NCI-H748 (cell line): ENCODE measurements at regions not wholly inside any gene's neighbourhood (a gene's known extent, or its start where the extent isn't known, plus 50 kb on each side); places are given as distances from the start of the nearest gene placed in this dataset.

Experiments
- DNase-seq: peaks from one replicate; lab custom pipeline; 2025; ENCODE audit not compliant: unreplicated experiment; lab: John Stamatoyannopoulos, UW

DNA sequence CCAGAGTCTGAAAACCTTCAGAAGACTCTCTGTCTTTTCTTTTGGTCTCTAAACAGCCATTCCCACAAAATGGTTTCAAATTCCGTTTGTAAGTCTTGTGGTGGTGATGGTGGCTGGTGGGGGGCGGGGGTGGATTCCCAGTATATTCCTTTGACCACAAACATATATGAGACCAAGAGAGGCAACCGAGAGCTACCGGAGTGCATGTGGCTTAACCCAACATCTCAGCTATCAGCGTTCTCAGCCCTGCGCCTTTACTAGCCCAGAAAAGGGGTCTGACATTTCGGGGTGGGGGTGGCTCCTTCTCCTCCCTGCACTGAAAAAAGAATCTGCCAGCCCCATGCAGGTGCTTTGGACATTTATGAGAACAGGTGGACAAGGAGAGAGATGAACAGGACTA is 621.1 kb downstream of the ACTR3B start:
- DNase-seq = no peak

DNA sequence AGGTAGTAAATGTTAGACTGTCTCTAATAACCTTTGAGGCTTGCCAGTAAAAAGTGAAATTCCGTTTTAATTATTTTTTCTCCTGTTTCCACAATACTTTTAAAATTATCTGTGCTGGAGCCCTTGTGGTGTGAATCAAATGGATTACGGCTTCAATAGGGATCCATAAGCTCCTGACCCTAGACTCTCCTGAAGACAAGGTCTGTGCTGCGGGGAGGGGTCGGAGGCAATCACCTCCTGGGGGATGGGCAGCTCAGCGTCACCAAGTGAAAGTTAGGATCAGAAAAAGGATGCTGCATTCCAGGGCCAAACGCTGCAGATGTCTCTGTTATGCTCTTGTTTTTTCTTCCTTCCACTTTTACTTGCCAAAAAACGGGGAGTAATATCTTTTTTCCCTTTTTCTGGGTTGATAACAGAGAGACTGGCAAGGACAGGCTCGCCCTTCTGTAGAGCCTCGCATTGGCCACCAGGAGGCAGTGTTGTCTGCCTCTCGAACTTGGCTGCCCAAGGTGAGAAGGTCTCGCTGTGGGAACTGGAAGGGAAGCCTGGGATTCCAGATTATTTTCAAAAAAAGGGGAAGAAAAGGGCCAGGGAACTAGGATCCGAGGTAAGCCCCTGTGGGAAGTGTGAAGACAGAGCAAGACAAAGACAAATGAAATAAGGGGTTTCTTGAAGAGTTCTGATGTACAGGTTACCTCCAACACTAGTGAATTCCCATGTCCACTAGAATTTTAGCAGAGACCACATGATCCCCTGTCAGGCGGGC is 621.9 kb downstream of the ACTR3B start:
- DNase-seq = peak; percentile 43

DNA sequence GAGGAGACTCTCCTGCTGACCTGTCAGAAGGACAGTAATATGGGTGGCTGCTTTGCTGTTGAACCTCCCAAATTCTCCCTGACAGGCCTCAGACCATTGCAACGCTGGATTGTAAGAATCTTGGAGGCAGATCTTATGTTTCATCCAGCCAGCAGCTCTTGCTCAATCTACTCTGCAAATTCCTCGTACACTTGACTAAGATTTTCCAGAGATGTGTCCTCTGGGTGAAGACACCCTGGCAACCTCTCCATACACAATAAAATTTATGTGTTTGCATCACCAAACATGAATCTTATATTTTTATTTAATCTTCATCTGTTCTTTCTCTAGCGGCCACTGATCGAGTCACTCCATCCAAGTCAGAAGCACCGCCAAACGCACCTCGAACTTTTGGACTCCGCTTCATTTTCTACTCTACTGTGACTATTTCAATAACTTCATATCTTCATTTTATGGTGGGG is 623.1 kb downstream of the ACTR3B start:
- DNase-seq = no peak

DNA sequence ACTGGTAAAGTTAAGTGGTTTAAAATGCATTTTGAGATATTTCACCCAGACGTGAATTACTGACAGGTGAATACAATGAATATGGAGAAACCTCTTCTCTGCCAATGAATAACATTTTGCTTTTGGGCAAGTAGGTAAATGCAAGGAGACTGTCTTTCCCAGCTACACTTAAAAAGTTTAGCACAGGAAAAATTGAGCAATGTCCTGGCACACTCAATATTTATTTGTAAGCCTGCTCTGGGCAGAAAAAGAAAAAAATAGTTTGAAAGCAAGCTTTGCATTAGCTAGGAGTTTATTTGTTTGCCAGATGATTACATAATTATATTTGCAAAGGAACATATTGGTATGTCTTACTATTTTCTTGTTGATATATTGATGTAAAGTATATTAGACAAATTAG is 624.2 kb downstream of the ACTR3B start:
- no peak for DNase-seq

DNA sequence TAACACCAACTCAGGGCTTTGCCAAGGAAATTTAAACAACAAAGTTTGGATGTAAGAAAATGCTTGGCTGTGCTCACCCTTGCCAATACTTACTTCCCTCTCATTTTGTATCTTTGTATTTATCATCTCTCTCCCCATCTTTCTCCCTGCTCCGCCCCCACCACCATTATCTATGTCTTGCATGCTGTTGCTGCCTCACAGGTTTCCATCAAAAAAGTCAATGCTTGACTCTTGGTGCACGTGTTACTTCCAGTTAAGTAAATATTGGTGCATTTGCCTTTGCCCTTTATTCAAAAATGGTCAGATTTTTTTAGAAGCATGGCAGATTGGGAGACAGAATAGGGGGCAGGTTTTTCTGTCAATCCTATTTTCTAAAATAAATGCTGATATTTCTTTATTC is 626.0 kb downstream of the ACTR3B start:
- no peak for DNase-seq

DNA sequence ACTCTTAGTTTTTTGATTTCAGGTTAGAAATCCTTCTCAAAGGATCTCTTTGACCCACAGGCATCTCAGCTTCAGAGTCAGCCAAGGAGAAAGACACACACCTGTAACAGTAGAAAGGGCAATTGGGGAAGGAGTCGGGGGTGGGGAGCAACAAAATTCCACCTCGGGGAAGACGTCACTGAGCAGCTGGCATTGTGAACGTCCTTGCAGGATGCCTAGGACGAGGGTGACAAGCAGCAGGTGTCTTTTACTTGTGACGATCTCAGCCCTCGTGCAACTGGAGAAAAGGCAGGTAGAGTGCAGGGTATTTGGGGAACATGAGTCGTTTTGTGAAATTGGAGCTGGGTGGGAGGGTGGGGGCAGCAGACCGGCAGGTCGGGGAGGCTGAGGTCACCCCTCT is 627.0 kb downstream of the ACTR3B start:
- no peak for DNase-seq

DNA sequence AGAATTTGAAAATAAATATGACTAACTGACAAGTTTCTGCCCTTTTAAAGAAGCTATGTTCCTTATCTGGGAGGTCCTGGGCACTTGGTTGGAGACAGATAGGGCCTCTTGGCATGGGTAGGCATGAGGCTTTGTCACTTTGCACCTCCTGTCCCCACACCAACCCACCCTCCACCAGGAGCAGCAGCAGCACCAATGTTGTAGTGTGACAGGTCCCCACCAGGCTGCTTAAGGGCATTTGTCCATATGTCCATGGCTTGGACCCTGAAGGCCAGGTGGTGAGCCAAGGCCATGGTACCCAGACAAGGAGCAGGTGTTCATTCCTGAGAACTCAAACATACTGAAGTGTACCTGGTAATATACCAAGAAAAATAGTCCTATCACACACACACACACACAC is 629.1 kb downstream of the ACTR3B start:
- DNase-seq = no peak

DNA sequence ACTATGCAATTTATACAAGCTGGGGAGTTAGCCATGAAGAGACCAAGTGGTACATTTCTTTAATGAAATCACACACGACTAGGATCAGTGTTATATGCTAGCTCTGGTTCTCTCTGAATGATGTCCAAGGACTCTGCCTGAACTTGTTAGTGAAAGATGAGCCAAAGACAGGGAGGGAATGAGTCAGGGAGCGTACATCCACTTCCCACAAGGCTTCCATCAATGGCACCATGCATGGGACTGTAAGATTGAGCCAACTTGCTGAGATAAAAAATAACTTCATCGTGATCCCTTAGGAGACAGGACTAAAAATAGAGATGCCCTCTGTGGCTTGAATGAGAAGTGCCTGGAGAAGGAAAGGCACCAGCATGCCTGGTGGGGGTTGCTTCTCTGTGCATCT is 629.7 kb downstream of the ACTR3B start:
- no peak for DNase-seq

DNA sequence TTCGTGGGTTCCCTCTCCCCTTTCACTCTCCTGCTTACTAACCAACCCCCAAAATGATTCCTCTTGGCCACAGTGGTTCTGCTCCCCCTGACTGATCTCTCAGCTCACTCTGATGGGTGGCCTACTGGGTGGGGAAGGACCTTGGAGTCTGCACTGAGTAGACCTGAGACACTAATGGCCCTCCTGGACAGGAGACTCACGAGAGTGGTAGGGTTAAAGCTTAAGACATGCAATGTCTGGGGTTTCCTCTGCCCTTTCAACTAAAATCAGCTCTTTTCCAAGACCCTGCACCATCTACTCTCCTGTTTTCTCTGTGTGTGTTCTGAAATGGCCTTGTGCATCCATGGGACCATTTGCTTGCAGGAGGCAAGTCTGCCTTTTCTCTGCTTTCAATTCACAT is 631.4 kb downstream of the ACTR3B start:
- DNase-seq = no peak

DNA sequence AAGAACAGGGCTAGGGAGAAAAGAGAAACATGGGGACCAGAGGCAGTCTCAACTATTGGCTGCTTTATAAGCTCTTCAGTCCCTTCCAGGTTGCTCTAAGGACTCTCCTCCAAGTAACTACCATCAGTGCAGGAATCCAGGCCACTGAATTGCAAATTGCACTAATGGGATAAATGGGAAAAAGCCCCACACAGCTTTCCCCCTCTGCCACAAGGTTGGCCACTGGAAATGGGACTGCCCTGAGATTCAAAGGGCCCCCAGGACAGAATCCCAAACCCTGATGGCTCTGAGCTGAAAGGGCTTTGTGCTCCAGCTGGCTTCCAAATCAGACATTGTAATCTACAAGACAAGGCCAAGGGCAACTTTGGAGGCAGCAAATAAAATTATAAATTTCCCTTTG is 633.2 kb downstream of the ACTR3B start:
- DNase-seq = no peak

DNA sequence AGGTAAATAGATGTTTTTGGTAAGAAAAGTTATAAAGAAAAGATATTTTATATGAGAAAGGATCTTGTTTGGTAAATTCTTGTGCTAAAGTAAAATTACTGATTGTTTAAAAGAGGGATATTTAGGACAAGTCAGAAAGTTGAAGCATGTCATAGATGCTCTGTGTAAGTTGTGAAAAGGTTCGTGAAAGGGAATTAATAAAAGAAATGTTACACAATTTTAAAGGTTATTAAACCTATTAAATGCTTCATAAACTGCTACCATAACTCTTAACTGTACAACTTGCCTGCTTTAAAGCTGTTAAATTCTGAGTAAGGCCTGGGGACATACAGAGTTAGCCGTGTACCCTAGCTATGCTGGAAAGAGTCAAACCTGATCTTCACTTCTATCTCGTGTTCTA is 634.1 kb downstream of the ACTR3B start:
- DNase-seq = no peak

DNA sequence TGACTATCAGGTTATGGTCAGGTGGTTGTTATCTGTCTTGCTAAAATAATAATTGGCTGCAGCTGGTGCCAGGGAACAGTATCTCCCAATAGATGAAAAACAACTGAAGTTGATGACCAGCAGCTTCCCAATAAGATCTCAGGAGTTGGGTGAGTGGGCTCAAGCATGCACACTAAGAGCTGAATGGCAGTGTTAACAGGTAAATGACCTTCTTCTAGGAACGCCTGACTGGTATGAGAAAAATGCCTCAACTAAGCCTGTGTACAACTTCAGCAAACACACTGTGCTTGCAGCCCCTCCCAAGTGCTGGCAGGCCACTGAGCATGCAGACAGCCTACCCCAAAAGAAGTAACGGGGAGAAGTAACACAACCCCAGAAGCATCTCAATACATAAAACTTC is 636.9 kb downstream of the ACTR3B start:
- DNase-seq = no peak

DNA sequence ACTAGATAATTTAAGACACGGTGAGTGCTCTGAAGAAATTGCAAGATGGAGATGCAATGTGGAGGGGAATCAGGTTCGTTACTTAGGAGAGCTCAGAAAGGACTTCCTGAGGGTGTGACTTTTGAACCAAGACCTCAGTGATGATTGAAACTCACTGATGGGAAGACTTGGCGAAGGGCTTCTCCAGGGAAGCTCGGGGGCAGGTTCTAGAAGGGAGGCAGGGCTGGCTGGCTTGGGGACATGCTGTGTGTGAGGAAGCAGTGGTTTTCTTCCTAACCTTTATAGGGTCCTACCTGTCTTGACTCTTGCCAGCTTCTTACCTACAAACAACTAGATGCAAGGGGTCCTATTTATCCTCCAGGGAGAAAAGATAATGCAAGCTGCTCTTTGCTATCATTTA is 637.9 kb downstream of the ACTR3B start:
- DNase-seq = no peak

DNA sequence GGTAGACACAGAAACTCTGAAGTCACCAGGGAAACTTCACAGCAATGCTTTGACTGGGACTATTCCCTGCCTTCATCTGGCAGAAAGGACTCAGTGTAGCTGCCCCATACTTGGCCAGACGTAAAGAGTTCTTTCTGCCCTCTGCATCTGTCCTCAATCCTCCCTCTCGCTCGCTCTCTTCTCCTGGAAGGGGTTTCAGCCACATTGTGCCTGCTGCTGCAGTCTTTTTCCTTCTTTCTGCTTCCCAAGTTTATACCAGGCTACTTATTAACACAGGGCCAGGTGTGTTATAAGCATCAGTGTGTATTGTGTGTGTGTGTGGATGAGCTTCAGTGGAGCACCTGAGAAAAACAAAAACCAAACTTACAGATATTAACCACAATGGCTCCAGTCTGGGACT is 638.4 kb downstream of the ACTR3B start:
- DNase-seq = no peak

DNA sequence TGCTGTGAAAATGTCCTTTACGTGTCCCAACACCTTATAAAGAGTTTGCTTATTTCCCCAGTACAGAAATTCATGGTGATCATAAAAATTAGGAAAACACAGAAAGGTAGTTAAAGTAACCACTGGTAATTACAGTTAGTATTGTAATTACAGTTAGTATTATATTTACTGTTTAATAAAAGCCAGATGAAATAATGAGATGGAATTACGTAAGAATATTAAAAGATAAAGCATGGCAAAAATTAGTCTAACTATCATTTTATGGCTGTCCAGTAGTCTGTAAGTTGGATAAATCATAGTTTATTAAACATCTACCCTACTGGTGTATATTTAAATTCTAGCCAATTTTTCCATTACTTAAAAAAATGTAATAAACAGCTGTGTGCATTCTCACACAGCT is 638.8 kb downstream of the ACTR3B start:
- DNase-seq = no peak

DNA sequence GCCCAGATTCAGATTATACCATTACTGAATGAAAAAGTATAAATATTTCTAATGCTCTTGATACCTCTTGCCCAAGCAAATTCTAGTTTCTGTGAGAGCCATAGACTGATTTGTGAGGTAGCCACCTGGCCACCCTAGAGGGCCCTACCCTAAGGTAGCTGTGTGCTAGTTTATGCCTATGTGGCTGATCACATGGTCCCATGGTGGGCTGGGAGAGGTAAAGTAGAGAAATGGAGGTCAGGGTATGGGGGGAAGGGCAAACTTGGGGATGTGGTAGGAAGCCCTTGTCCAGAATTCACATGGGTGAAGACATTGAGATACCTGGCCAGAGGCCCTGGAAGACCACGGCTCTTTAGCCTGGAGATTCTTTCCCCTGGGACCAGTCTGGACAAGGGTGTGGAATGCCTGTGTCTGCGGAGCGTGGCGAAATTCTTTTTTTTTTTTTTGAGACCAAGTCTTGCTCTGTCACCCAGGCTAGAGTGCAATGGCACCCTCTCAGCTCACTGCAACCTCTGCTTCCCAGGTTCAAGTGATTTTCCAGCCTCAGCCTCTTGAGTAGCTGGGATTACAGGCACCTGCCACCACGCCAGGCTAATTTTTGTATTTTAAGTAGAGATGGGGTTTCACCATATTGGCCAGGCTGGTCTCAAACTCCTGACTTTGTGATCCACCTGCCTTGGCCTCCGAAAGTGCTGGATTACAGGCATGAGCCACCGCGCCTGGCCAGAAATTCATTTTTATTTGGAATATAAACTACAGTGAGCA is 639.4 kb downstream of the ACTR3B start:
- no peak for DNase-seq

DNA sequence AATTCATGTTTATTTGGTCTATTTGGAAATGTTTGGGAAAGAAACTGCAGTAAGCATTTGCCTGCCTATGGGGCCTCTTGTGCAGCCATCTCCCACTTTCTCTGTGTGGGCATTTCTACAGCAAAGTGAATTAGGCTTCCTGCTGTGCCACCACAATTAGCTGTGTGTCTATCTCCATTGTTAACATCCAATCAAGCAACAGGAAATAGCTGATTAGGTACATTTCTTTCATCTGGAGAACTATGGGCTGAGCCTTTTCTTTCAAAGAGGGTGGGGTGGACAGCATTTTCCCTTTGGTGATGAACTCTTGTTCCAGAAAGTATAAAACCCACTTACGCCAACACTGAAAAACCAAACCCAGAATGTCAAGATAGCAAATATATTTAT is 640.0 kb downstream of the ACTR3B start:
- peak; percentile 44 for DNase-seq

DNA sequence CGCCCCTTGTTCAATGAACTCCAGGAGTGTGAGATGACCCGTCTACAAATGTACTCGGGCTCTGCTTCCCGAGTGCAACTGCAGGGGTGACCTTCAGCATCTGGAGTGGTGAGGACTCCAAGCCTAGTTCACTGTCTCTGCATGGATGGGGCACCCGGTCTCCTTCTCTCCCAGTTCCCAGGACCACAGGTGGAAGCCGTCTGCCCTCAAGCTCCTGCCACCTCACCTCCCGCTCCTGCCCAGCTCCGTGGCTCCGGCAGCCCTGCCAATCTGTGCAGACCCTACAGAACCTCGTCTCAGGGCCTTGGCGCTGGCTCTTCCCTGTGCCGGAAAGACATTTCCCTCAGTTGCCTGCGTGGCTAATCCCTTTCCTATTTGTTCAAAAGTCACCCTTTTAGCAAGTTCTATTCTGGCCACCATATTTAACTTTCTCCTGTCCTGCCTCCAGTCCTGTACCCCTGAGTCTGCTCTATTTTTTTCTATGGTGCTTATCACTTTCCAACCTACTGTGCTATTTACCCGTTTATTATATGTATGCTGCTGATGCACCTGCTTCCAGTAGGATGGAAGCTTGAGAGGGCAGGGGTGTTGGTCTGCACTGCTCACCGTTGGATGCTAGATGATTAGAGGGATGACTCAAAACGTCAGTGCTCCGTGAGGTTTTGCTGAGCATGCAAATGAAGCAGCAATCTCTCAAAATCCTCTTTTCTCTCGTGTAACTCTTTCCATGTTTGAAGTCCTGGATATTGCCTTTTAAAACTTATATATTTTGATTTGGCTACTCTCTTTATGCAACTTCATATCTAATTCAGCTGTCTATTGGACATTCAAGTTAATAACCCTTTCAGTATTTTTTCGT is 641.4 kb downstream of the ACTR3B start:
- no peak for DNase-seq

DNA sequence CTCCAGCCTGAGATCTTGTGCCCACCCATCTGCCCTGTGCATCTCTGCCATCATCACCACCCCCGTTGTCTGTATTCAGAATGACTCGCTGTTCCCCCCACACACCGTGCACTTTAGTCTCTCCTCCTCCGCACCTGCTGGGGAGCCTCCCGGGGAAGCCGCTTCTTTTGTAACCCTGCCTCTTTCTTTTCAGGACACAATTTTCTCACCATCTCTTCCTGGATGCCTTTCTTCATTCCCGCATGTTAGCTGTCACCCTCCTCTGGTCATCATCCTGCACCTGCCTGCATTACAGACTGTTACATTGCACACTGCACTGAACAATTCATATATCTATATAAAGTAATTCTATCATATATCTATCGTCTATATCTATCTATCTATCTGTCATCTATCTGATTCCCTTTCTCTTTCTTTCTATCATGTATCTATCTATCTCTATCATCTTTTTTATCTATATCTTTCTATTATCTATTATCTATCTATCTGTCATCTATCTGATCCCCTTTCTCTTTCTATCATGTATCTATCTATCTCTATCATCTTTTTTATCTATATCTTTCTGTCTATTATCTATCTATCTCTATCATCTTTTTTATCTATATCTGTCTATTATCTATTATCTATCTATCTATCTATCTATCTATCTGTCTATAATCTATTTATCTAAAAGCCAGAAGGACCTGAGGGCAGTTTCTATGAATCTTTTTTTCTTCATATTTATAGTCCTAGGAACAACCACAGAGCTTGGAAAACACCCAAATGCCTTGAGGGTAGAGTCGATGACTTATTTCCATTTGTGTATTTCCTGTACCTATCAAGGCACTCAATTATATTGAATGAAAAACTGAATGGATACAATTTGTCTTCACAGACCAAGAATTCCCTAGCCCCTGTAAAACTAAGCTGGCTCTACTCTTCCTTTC is 642.5 kb downstream of the ACTR3B start:
- no peak for DNase-seq

DNA sequence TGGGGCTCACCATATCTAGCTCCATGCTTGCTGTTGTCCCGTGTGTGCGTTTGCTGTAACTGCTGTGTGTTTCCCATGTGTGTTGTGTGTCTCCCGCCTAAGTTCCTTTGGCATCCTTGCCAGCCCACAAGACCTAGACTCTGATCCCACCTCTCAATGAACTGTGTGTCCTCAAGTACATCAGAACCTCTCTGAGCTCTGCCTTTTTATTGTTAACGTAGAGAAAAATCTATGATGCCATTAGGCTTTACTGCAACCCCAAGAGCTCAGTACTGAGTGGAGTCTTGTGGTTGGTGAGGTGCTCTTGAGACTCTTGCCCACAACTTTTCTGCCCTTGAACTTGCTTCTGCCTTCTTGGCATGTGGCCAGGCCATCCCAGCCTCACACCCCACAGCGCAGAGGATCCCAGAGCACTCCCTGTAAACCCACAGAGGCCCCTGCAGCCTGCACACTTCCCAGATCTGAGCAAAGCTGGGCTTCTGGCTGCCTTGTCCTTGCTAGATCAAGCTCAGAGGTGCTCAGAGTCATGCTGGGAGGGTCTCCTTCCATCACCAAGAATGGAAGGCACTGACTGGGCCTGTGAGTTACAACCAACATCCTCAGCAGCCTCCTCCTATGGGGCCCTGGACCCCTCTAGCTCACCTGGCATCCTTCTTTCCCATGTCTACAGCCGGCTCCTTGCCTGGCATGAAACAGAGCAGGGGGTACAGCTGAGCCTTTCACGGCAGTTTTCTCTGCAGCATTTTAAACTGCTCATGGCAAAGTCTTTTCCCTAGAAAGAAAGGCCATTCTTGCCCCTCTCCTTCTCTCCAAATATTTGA is 643.4 kb downstream of the ACTR3B start:
- no peak for DNase-seq
